ENCODE measurements at regions not wholly inside any gene's neighbourhood (a gene's known extent, or its start where the extent isn't known, plus 50 kb on each side); places are given as distances from the start of the nearest gene placed in this dataset.

DNA sequence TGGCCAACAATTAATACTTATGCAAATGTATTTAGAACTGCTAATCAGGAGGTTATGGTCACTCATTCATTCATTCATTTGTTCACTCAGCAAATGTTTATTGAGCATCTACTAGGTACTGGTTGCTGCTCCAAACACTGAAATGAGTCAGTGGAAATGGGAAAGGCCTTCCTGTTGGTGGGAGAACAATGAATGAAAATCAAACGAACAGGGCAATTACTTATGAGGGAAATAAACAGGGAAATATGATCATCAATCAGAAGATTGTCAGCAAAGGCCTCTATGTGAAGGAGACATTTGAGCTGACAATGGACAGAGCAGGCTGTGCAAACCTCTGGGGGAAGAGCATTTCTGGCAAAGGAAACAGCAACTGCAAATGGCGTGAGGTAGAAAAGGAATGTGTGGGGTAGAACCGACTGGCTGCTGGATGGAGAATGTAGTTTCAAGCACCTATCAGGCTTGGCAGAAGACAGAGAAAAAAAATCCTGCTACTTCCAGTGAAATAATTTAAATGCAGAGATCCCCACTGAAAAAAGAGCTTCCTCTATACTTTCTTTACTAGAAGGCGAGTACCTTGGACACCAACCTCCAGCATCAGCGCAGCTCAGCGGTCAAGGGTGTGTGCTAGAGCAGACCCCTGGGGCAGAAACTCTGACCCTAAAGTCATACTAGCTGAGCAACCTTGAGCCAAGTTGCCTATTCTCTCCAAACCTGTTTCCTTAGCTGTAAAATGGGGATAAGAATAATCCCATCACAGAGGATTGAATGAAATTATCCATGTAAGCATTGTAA is 108.8 kb upstream of the EEPD1 start:
- TF ChIP-seq, protein P1, sequence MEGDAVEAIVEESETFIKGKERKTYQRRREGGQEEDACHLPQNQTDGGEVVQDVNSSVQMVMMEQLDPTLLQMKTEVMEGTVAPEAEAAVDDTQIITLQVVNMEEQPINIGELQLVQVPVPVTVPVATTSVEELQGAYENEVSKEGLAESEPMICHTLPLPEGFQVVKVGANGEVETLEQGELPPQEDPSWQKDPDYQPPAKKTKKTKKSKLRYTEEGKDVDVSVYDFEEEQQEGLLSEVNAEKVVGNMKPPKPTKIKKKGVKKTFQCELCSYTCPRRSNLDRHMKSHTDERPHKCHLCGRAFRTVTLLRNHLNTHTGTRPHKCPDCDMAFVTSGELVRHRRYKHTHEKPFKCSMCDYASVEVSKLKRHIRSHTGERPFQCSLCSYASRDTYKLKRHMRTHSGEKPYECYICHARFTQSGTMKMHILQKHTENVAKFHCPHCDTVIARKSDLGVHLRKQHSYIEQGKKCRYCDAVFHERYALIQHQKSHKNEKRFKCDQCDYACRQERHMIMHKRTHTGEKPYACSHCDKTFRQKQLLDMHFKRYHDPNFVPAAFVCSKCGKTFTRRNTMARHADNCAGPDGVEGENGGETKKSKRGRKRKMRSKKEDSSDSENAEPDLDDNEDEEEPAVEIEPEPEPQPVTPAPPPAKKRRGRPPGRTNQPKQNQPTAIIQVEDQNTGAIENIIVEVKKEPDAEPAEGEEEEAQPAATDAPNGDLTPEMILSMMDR (IDR thresholded peaks at IDR 0.05) = no peak
- no peak for TF ChIP-seq ZFX (IDR thresholded peaks at IDR 0.05; ENCODE audit: borderline replicate concordance)

Measured in 22Rv1 (cell line).